ENCODE measurements at regions not wholly inside any gene's neighbourhood (a gene's known extent, or its start where the extent isn't known, plus 50 kb on each side); places are given as distances from the start of the nearest gene placed in this dataset.

DNA sequence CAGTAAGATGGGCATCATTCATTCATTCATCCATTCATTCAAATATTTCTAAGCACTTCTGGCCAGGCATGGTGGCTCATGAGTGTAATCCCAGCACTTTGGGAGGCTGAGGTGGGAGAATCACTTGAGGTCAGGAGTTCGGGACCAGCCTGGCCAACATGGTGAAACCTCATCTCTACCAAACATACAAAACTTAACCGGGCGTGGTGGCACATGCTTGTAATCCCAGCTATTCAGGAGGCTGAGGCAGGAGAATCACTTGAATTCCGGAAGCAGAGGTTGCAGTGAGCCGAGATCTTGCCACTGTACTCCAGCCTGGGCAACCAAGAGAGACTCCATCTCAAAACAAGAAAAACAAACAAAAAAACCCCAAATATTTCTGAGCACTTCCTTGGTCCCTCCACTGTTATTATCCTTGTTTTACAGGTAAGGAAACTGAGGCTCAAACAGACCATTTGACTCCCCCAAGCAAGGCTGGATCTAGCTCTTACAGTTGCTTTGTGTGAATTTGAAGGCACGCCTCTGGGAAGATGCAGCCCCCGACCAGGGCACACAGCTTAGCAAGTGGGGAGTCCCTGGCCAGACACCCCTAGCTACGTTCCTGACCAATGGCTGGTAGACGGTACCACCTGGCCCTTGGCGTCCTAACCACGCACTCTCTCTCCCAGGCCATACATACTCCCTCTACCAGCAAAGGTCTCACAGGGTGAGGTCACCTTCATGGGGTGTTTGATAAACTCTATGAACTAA, 50.6 kb upstream of the ODC1 start:
- ChIA-PET POLR2A (no interaction called here), CTCF (no interaction called here)
- no peak overlapping the region for H3K27ac ChIP-seq (ENCODE audit: low read depth, low read length)
- H3K27me3 ChIP-seq (ENCODE audit: control insufficient read depth, insufficient read depth, low read length) = peaks cover 19% of the 10 kb centered on the region
- DNase-seq (ENCODE audit: low read depth, low spot score) = no peak
- H3K9me3 ChIP-seq (ENCODE audit: control insufficient read depth, insufficient read depth, low read length) = no peaks in the 10 kb centered on the region; the same call in 1 of the 2 replicates
- TF ChIP-seq, protein P1, sequence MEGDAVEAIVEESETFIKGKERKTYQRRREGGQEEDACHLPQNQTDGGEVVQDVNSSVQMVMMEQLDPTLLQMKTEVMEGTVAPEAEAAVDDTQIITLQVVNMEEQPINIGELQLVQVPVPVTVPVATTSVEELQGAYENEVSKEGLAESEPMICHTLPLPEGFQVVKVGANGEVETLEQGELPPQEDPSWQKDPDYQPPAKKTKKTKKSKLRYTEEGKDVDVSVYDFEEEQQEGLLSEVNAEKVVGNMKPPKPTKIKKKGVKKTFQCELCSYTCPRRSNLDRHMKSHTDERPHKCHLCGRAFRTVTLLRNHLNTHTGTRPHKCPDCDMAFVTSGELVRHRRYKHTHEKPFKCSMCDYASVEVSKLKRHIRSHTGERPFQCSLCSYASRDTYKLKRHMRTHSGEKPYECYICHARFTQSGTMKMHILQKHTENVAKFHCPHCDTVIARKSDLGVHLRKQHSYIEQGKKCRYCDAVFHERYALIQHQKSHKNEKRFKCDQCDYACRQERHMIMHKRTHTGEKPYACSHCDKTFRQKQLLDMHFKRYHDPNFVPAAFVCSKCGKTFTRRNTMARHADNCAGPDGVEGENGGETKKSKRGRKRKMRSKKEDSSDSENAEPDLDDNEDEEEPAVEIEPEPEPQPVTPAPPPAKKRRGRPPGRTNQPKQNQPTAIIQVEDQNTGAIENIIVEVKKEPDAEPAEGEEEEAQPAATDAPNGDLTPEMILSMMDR (IDR thresholded peaks at IDR 0.05; ENCODE audit: low read depth, low read length) = no peak
- no peak overlapping the region for H3K4me3 ChIP-seq (ENCODE audit: low read depth, low read length)
